HepG2 (cell line): ENCODE measurements at regions not wholly inside any gene's neighbourhood (a gene's known extent, or its start where the extent isn't known, plus 50 kb on each side); places are given as distances from the start of the nearest gene placed in this dataset.

Experiments used
- ATAC-seq: fragments of 200-7000 bp; cut with Tn5 transposase; 3 replicates; pipeline ENCODE4 v1.9.1; 2020; ENCODE audit warnings: mild to moderate bottlenecking, moderate library complexity
- BruUV-seq: library from RNA; stranded (reverse); fragments of 400-500 nt; replicated peaks from 2 replicates; lab custom pipeline; 2021; lab: Mats Ljungman, UMichigan
- CTCF ChIA-PET: fragments of 300-600 bp; formaldehyde crosslinking; extraction: SDS; loops from one replicate; lab custom pipeline; 2021; ENCODE audit warnings: low total read pairs, inconsistent platforms, low intra/inter-chr PET ratio; lab: Yijun Ruan, JAX
- POLR2A ChIA-PET: fragments of 350-600 bp; sonication (Branson Sonifier 250); formaldehyde crosslinking; loops from one replicate; lab custom pipeline; 2020; ENCODE audit warnings: antibody characterized with exemption, inconsistent platforms; lab: Yijun Ruan, JAX
- DNase-seq: peaks from one replicate; pipeline ENCODE4 v3.0.0-alpha.2; 2015; ENCODE audit warnings: low spot score
- FAIRE-seq: peaks from 3 replicates; lab custom pipeline; 2011; peaks lifted over from hg19 to GRCh38; lab: Jason Lieb, UNC
- H2AFZ ChIP-seq: one replicate; pipeline ENCODE4 v1.6.1; 2011; ENCODE audit warnings: low read length, inconsistent platforms
- H3K27ac ChIP-seq: fragments of 300-600 bp; 3 replicates; pipeline ENCODE4 v1.8.0; 2011; ENCODE audit warnings: mixed run types, mild to moderate bottlenecking, mixed read lengths, low read length, inconsistent platforms; ENCODE audit not compliant: insufficient read depth; ENCODE audit errors: extremely low read length
- H3K27me3 ChIP-seq, 2 experiments: fragments of 200-600 bp in 1 of 2; 2 replicates in 1 of 2; 3 replicates in 1 of 2; pipeline versions ENCODE4 v1.6.0 to v1.8.0; 2011; ENCODE audit warnings: low read length in 2 of 2, mild to moderate bottlenecking in 2 of 2, moderate library complexity in 2 of 2, inconsistent platforms in 1 of 2; ENCODE audit not compliant: insufficient read depth in 2 of 2, control insufficient read depth in 1 of 2
- H3K36me3 ChIP-seq, 2 experiments: fragments of 200-600 bp in 1 of 2; replicated peaks in 1 of 2; 2 replicates in 1 of 2; 3 replicates in 1 of 2; pipeline versions ENCODE4 v1.5.1 to v1.8.0; 2011; ENCODE audit warnings: low read length in 2 of 2, inconsistent platforms in 1 of 2; ENCODE audit not compliant: insufficient read depth in 2 of 2, control insufficient read depth in 1 of 2
- H3K4me1 ChIP-seq: 2 replicates; pipeline ENCODE4 v1.5.1; 2012; ENCODE audit warnings: low read length, inconsistent platforms; ENCODE audit not compliant: insufficient read depth
- H3K4me2 ChIP-seq: 2 replicates; pipeline ENCODE4 v1.6.0; 2011; ENCODE audit warnings: low read depth, low read length, inconsistent platforms
- H3K4me3 ChIP-seq, 3 experiments: fragments of 200-600 bp in 1 of 3; sonication (generic), shearing (Covaris generic) in 1 of 3; replicated peaks in 1 of 3; 2 replicates each; pipeline ENCODE4 v1.5.1; 2011 to 2016; ENCODE audit warnings: low read length in 3 of 3, inconsistent platforms in 2 of 3, low read depth in 2 of 3, mild to moderate bottlenecking in 2 of 3, control low read depth in 1 of 3, mixed read lengths in 1 of 3; ENCODE audit not compliant: insufficient read depth in 1 of 3
- H3K79me2 ChIP-seq: one replicate; pipeline ENCODE4 v1.6.1; 2011; ENCODE audit warnings: low read length, inconsistent platforms; ENCODE audit not compliant: insufficient read depth
- H3K9ac ChIP-seq: 2 replicates; pipeline ENCODE4 v1.6.0; 2011; ENCODE audit warnings: mild to moderate bottlenecking, low read depth, low read length, inconsistent platforms; ENCODE audit not compliant: insufficient read depth
- H3K9me3 ChIP-seq: 2 replicates; pipeline ENCODE4 v1.5.1; 2012; ENCODE audit warnings: mild to moderate bottlenecking, low read length
- H4K20me1 ChIP-seq: 2 replicates; pipeline ENCODE4 v1.6.0; 2011; ENCODE audit warnings: inconsistent platforms, mild to moderate bottlenecking, low read length, moderate library complexity; ENCODE audit not compliant: insufficient read depth
- PLRG1 ChIP-seq: fragments of 450-650 bp; conservative IDR thresholded peaks from 2 replicates; pipeline ENCODE4 v1.6.1; 2016
- RBFOX2 ChIP-seq: fragments of 200-400 bp; formaldehyde crosslinking; IDR thresholded peaks from 2 replicates; pipeline ENCODE4 v1.6.1; 2017; ENCODE audit warnings: low read depth, mild to moderate bottlenecking, low read length
- TBL1XR1 ChIP-seq: fragments of 150-350 bp; IDR thresholded peaks from 2 replicates; pipeline ENCODE4 v1.6.1; 2014; ENCODE audit warnings: borderline replicate concordance, low read length; ENCODE audit not compliant: partially characterized antibody
- TBX3 ChIP-seq: fragments of 450-650 bp; IDR thresholded peaks from 2 replicates; pipeline ENCODE4 v1.6.1; 2017; ENCODE audit warnings: antibody characterized with exemption, mild to moderate bottlenecking, inconsistent platforms, borderline replicate concordance
- U2AF2 ChIP-seq: fragments of 200-400 bp; formaldehyde crosslinking; IDR thresholded peaks from 2 replicates; pipeline ENCODE4 v1.6.1; 2017; ENCODE audit warnings: low read depth, mild to moderate bottlenecking, low read length
- ZMYM4 ChIP-seq: sonication (generic); formaldehyde crosslinking; IDR thresholded peaks from 2 replicates; pipeline ENCODE4 v1.8.1; 2023; ENCODE audit warnings: mild to moderate bottlenecking, missing genetic modification reagents
- ZNF567 ChIP-seq: sonication (generic); formaldehyde crosslinking; IDR thresholded peaks from 2 replicates; pipeline ENCODE4 v1.8.1; 2023; ENCODE audit warnings: mild to moderate bottlenecking, missing genetic modification reagents, borderline replicate concordance
- ZNF878 ChIP-seq: sonication (generic); formaldehyde crosslinking; IDR thresholded peaks from 2 replicates; pipeline ENCODE4 v1.8.1; 2023; ENCODE audit warnings: mild to moderate bottlenecking, missing genetic modification reagents, moderate library complexity
- WGBS: methylation state at CpG from one replicate; pipeline ENCODE4 v1.1.6; 2017; ENCODE audit warnings: low lambda C conversion rate; 5-methylcytosine and 5-hydroxymethylcytosine counted together
- in situ Hi-C: cut with HindIII; loops from 2 replicates; pipeline ENCODE4 v1.10.0; 2017; ENCODE audit warnings: low pct_unique_long_range_greater_than_20kb; ENCODE audit not compliant: extremely low pct_ligation_motif_present
- intact Hi-C: fragments of 100-400 bp; cut with micrococcal nuclease; formaldehyde crosslinking; loops from one replicate; pipeline ENCODE4 v1.10.0; 2022; ENCODE audit not compliant: unreplicated experiment
- TF ChIP-seq, protein P1 (sequence below): sonication (generic); formaldehyde crosslinking; IDR thresholded peaks from 2 replicates; pipeline ENCODE4 v1.5.0; 2020; ENCODE audit warnings: missing genetic modification reagents

GRCh38 chr10:43802988-43803696 lies 154.5 kb upstream of the ZNF32 start (continued):
- TF ChIP-seq RBFOX2 (no peak), ZNF878 (CRISPR knock-in tag) (no peak), PLRG1 (no peak), U2AF2 (no peak), ZMYM4 (CRISPR knock-in tag) (no peak), ZNF567 (CRISPR knock-in tag) (no peak), TBX3 (no peak)
- TF ChIP-seq, protein P1, sequence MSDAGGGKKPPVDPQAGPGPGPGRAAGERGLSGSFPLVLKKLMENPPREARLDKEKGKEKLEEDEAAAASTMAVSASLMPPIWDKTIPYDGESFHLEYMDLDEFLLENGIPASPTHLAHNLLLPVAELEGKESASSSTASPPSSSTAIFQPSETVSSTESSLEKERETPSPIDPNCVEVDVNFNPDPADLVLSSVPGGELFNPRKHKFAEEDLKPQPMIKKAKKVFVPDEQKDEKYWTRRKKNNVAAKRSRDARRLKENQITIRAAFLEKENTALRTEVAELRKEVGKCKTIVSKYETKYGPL (CRISPR knock-in tag): no peak

- Histone ChIP-seq H3K36me3 (no peaks in the 10 kb centered on the region), H3K4me2 (no peak overlapping the region), H3K79me2 (no peaks in the 10 kb centered on the region), H3K4me3 (no peak overlapping the region), H3K9me3 (no peaks in the 10 kb centered on the region), H3K27me3 (peaks cover 0 to 3% of the 10 kb centered on the region in 2 experiments; a peak in 1 of 5 replicates), H3K4me1 (no peaks in the 10 kb centered on the region), H2AFZ (no peak overlapping the region), H3K9ac (no peak overlapping the region), H4K20me1 (no peaks in the 10 kb centered on the region), H3K27ac (no peak overlapping the region)
- ChIA-PET CTCF (no interaction called here), POLR2A (no interaction called here)
- in situ Hi-C loops (no loop called here), intact Hi-C loops (no loop called here)
- FAIRE-seq (no peak), ATAC-seq (no peak), DNase-seq (no peak)
- WGBS: 8% methylated on average over 3 of the region's 3 CpGs
- no TSS peak for BruUV-seq
- no peak for TF ChIP-seq TBL1XR1
Observed at GRCh38 chr10:43801626-43802025, 152.9 kb upstream of the ZNF32 start.
